ENCODE measurements at regions not wholly inside any gene's neighbourhood (a gene's known extent, or its start where the extent isn't known, plus 50 kb on each side); places are given as distances from the start of the nearest gene placed in this dataset.

GRCh38 chr2:38427936-38428335, 50.9 kb upstream of the ATL2 start:
- no peak for TF ChIP-seq CTCF (conservative IDR thresholded peaks at IDR 0.05; ENCODE audit: low read length)
- no peak for TF ChIP-seq EZH2phosphoT487 (IDR thresholded peaks at IDR 0.05; ENCODE audit: borderline replicate concordance, low read depth, low read length)

All from OCI-LY7 (cell line).